Esophagus mucosa (tissue), 1 donor: ENCODE measurements at regions not wholly inside any gene's neighbourhood (a gene's known extent, or its start where the extent isn't known, plus 50 kb on each side); places are given as distances from the start of the nearest gene placed in this dataset.
"Not testable (repeated sequence)": the region's sequence is repeated elsewhere in the genome, so short reads cannot be mapped to it uniquely, and the experiment has no call there.

Experiments used
- ATAC-seq: fragments of 200-7000 bp; cut with Tn5 transposase; one replicate; pipeline ENCODE4 v1.9.1; 2020
- donor health status: DM: yes; HTN: yes; CAD: no.

DNA sequence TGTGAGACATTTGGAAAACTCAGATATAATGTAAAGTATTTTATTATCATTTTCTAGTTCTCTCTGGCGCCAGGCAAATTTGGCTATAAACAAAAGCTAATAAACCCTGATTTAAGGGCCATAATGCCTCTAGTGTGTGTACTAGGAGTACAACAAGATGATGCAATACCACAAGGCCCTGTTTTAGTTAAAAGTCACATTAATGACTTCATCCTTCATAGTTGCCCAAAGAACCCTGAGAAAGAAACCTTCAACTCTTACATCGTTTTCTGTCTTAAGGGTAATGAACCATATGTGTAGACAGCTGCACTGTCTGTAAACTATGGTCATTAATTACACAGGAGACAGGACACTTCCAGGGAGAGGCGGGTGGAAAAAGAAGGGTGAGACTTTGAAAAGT is 538.4 kb downstream of the FAM181B start:
- no peak for ATAC-seq

DNA sequence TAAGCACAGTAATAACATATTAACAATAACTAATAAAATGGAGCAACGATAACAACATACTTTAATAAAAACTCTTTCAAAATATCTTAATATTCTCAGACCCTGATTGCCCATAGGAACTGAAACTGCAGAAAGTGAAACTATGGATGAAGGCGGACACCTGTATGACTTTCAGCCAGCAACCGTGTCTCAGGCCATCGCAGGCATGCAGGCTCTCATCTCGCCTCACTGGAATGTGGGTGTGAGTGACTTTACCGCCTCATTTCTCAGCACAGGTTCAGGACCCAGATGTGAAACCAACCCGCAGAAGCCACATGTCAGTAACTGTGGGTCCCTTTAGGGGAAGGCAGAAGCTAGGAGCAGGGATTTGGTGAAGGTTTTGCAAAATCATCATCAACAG is 539.1 kb downstream of the FAM181B start:
- no peak for ATAC-seq

DNA sequence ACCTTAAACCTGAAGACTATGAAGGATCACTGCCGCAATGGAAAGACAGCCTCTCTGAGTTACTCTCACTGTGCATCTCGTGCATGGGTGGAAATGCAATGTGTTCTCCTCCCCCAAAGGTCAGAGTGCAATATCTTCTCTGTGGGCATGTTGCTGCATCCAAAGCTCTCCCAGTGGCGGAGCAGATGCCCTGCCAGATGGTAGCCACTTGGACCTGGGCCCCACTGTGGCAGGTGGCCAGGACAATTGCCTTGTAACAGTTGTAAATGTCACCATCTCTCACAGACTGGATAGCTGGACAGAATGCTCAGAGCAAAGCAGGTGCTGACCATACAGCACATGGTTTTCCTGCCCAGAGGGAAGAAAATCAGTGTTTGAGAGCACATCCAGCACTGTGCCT is 542.0 kb downstream of the FAM181B start:
- ATAC-seq: no peak

DNA sequence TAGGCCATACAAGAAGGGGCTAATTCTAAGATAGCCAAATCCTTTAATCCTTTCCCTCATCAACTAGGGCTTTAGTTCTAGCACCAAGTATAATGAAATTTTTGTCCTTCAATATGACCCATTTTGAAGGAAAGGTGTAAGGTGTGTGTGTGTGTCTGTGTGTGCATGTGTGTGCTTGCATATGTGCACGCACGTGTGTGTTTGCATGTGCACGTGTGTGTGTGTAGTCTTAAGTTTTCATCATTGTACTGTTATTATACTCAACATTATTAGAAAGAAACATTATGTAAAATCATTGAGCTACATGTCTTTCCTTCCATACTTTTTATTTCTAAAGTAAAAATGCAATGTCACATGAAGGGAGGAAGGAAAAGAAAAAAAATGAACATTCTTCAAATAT is 547.7 kb downstream of the FAM181B start:
- no peak for ATAC-seq

DNA sequence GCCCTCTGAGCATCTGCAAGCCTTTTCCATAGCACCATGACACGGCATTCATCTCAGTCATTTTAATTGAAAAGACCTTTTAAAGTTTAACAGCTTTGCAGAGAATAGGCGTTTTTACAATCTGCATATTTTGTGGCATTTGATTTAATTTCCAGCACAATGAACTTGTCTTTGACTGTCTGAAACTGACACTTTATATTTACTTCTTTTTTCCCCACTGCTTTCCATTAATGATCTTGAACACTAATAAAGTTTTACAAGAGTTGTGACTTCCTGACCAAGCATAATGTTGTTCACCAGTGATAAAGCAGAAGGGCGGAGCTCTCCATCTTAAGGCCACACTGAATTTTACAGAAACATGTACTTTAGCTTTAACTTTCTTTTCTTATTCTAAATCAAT is 548.7 kb downstream of the FAM181B start:
- ATAC-seq: no peak

DNA sequence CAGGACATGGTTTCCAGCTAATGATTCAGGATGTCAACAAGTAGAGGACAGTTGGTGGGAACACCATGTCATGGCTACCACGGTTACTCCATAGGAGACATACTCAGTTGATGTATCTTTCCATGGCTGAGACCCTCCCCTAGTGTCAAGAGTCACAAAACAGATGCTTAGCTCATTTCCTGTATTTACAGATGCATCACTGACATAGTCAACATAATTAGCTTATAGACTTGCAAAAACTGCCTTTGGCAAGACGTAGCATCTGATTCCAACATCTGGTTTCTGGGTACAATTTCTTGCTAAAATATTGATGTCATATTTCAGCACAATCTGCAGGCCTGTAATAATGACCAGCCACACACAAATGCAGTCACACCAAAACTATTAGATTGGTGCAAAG is 550.3 kb downstream of the FAM181B start:
- ATAC-seq: no peak

DNA sequence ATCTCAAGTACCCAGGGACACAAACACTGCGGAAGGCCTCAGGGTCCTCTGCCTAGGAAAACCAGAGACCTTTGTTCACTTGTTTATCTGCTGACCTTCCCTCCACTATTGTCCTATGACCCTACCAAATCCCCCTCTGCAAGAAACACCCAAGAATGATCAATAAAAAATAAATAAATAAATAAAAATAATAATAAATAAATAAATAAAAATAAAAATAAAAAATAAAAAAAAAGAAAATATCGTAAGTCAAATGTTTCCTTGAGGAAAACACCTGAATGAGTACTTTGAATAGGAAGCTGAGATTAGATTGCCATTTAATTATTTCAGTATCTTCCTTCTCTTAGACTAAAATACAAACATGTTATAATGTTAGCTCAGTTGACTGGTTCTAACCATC is 551.0 kb downstream of the FAM181B start:
- ATAC-seq: not testable (repeated sequence)

DNA sequence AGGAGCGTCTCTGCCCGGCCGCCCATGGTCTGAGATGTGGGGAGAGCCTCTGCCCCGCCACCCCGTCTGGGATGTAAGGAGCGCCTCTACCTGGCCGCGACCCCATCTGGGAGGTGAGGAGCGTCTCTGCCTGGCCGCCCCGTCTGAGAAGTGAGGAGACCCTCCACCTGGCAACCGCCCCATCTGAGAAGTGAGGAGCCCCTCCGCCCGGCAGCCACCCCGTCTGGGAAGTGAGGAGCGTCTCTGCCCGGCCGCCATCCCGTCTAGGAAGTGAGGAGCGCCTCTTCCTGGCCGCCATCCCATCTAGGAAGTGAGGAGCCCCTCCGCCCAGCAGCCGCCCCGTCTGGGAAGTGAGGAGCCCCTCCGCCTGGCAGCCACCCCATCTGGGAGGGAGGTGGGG is 551.9 kb downstream of the FAM181B start:
- not testable (repeated sequence) for ATAC-seq

DNA sequence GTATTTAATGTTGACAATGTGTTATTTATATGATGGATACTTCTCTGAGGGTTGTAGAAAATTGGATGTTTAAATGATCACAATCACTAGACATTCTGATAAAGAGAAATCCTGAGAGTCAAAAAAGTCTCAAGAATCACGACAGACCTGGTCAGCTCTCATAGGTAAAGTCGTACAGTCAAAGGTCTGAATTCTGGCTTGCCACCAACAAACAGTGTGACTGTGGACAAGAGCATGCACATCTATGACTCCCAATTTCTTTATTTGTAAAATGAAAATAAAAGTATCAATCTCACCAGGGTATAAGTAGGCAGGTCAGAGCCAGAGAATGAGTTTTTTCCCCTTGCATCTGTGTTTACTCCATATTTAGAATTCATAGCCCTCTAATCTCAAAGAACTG is 556.7 kb downstream of the FAM181B start:
- no peak for ATAC-seq

DNA sequence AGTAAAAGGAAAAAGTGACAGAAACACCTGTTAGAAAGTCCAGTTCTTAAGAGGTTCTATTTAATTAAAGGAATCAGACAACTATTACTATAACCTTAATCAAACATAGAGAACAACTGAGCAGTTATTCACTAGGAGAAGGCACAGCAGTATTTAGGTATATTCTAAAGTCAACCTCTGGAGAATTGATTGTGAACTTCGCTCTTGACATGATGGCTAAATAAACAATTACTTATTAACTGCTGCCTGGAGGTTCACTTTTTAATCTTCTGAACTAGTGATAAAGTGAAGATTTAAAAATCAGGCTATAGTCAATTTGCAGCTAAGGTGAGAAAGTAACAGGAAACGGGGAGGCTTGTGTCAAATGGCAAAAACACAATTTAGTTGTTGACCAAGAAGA is 557.3 kb downstream of the FAM181B start:
- no peak for ATAC-seq

DNA sequence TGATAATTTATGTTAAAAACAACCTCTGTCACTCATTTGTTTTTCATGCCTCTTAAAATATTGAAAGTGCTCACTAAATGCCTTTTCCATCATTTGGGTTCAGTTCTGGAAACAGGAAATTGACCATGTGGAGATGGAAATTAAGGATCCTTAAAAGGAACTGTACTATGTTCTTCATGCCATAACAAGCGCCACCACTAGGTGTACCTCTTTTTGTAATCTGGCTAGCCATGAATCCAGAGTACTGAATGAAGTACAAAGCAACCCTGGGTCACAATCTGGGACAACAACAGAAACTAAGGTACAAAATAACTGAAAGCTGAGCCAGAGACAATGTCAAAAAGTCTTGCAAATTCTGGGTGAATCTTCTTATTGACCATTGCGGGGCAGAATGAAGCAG is 559.1 kb downstream of the FAM181B start:
- no peak for ATAC-seq

DNA sequence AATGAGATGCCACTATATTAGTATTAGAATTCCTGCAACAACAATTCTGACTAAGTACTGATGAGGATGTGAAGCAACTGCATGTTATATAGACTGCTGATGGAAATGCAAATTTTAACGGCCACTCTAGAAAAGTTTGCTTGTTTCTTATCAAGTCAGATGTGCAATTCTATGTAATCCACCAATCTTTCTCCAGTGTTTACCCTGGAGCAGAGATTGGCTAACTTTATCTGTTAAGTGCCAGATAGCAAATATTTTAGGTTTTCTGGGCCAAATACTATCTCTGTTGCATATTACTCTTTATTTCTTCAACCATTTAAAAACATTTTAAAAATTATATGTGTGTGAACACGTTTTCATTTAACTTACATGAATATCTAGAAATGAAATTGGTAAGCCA is 586.9 kb downstream of the FAM181B start:
- ATAC-seq: no peak

DNA sequence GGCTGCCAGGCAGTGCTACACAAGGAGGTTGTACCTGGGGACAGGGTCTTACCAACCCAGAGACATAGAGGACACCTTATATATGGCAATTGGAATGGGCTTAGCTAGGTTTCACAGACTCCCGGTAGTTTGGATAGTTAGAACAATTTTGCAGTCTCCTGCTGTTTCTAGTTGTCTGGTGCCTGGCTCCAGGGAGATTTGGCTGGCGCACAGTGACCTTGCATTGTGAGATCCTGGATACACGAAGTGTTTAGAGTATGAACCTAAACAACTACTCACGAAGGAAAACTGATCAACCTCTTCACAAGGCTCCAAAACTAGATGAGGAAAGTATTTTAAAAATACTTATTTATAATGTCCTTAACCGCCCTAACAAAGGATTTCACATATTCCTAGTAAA is 614.7 kb downstream of the FAM181B start:
- no peak for ATAC-seq

DNA sequence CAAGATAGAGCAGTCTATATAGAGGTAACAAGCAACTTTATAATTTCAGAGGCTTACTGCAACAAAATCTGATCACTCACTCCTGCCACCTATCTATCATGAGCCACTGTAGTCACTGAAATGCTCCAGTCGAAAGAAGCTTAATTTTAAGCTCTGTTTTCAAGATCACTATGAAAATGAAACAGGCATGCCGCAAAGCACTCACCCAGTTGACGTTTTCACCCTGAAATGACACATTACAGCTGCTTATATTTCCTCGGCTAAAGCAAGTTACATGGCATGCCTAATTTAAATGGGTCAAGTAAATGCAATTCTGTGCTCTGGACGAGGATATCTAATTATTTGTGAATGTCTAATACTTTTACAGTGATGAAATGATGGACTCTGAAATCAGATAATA is 616.3 kb downstream of the FAM181B start:
- no peak for ATAC-seq

DNA sequence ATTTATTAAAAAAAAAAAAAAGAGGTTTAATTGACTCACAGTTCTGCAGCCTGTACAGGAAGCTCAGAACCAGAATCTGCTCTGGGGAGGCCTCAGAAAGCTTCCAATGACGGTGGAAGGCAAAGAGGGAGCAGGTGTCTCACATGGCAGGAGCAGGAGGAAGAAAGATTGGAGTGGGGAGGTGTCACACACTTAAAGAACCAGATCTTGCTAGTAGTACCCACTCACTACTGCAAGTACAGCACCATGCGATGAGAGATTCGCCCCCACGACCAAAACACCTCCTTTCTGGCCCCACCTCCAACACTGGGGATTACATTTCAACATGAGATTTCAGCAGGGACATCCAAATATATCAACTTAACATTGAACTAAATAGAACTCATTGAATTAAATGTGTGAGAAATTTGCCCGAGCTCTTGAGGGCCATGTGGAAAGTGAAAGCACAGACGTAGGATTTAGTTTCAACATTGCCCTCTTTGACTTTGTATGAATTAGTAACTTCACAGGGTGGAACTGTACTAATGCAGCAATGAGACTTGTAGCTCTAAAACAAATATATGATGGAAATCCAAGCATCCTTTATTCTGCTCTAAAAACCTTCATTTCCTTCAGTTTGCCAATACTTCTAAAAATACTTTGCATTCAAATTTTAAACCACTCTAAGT is 628.2 kb downstream of the FAM181B start:
- ATAC-seq: no peak

DNA sequence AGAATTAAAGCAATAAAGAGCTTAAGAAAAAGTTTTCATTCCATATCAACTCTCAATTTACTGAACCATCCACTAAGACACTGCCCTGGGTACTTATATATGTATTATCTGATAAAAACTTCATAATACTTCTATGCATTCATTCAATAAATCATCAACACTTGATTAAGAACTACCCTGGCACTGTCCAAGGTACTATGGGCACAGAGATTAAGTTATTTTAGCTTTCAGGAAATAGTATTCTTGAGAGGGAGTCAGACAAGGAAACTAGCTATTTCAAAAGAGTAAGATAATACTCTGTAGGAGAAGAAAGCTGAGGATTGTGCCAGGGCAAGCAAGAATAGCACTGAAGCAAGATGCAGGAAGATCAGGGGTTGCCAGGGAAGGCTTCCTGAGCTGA is 640.8 kb downstream of the FAM181B start:
- no peak for ATAC-seq

DNA sequence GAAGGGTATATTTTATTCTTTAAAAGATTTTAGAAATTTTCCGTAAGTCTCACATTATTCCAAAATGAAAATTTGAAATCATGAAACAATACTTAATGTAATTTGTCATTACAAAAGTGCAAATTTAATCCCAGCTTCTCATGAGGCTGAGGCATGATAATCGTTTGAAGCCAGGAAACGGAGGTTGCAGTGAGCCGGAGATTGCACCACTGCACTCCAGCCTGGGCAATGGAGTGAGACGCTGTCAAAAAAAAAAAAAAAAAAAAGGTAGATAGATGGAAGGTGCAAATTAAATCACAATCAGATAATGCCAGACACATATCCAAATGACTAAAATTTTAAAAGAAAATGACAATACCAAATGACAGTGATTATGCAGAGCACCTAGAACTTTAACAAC is 644.2 kb downstream of the FAM181B start:
- no peak for ATAC-seq

DNA sequence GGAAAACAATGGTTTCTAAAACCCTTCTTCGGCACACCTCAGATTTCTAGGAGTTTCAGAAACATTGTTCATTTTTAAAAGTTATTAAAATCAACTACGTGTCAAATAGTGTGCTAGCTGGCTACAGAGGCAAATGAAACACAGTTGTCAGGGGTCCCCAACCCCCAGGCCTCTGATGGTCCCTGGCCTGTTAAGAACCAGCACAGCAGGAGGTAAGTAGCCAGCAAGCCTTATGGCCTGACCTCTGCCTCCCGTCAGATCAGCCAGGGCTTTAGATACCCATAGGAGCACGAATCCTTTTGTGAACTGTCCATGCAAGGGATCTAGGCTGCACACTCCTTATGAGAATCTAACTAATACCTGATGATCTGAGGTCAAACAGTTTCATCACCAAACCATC is 648.2 kb downstream of the FAM181B start:
- no peak for ATAC-seq

DNA sequence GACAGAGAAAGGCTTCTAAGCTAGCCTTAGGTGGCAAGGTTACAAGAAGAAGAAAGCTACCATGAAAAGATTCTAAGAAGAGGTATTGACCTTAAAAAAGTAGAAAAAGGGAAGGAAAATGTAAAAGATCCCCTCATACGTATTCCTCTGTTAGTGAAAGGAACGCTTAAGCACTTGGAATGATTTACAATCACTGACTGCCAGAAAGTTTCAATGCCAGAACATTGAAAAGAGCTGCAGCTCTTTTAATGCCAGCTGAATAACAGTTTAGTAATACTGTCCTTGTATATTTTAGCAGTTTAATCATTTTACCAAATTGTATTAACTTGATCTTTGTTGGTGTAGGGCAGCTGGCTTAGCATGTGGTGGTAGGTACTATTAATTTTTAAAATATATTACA is 650.7 kb downstream of the FAM181B start:
- ATAC-seq: no peak

DNA sequence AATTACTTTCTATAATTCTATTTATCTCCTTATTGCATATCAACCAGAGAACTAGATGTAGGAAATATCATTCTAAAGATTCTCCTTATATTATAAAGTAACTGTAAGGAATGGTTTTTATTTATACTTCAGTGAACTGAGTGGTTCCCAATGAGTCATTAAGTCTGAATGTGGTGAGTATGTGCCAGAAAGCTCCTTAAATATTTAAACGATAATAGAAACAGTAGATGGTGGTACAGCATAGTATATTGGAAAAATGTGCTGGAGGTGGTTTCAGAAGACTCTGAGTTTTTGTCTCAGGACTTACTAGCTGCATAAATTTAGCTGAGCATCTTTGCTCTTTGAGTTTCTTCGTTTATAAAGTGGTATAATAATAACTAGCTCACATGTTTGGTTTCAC is 653.5 kb downstream of the FAM181B start:
- ATAC-seq: no peak

DNA sequence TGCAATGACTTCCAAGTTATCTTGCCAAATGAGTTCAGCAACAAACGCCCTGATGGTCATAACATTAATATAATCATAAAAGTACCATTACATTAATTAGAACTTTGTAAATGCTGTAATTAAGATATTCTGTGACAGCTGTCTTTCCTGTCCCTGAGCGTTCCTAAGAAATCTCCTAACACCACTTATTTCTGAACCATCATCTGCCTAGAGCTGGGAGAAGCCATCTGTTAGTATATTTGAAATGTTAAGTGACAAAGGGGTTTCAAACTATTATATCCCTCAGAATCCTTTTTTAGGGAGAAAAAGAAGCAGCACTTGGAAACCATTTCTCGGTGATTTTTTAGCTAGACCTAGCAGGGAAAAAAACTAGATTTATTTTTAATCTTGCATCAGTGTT is 657.5 kb downstream of the FAM181B start:
- ATAC-seq: no peak

DNA sequence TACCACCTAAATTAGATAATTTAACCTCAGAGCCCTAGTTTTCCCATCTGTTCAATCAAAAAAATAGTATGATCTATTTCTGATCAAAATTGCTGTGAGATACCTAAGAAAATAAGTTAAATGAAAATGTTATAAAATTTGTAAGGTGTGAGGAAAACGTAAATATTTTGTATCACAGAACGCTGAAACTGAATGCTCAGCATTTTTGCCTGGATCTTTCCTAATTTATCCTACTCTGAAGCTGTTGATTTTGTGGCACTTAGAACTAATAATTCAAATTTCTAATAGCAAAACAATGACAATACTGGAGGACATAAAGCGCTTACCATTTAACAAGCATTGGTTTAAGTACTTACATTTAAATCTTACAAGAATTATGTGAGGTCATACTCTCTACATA is 674.2 kb downstream of the FAM181B start:
- ATAC-seq: no peak

DNA sequence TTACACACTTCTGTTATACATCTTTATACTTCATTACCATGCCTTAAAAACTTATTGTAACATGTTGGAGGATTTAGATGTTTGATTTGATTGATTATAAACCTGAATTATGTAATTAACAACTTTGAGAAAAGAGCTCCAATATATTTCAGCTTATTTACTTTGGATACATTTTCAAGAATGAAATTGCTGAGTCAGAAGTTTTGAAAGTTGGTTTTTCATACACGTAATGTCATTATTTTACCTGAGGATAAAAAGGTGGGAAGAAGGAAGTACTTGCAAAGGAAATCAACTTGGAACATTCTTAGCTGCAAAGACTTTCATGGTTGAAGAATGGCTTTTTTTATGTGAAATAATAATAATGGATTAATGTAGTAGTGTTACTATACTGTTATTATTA is 677.2 kb downstream of the FAM181B start:
- no peak for ATAC-seq

DNA sequence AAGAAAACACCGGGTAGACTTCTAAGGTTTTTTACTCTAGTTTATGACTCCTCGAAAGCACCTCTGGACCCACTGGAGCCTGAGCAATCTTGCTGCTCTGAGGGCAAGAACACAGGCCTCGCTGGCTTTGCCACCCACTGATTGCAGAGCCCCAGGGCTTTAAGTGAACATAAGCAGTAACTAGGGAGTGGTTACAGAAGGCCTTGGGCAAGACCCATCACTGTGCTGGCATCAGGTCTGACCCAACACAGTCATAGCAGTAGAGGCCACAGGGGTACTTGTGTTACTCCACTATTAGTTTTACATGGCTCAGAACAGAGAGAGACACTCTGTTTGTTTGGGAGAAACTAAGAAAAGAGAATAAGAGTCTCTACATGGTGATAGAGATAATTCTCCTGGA is 684.5 kb downstream of the FAM181B start:
- ATAC-seq: no peak

DNA sequence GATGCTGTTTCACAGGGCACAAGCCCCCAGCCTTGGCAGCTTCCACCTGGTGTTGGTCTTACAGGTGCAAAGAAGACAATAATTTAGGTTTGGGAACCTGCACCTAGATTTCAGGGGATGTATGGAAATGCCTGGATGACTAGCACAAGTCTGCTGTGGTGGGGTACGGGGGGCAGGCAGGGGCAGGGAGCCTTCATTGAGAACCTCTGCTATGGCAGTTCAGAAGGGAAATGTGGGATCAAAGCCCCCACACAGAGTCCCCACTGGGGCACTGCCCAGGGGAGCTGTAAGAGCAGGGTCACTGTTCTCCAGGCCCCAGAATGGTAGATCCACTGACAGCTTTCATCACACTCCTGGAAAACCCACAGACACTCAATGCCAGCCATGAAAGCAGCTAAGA is 686.5 kb downstream of the FAM181B start:
- ATAC-seq: no peak

DNA sequence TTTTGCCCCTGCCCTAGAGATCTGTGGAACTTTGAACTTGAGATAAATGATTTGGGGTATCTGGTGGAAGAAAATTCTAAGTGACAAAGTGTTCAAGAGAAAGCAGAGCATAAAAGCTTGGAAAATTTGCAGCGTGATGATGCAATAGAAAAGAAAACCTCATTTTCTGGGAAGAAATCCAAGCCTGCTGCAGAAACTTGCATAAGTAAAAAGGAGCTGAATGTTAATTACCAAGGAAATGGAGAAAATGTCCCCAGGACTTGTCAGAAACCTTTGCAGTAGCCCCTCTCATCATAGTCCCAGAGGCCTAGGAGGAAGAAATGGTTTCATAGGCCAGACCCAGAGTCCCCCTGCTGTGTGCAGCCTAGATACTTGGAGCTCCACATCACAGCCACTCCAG is 686.9 kb downstream of the FAM181B start:
- no peak for ATAC-seq
